SK-N-SH (cell line): ENCODE measurements at regions not wholly inside any gene's neighbourhood (a gene's known extent, or its start where the extent isn't known, plus 50 kb on each side); places are given as distances from the start of the nearest gene placed in this dataset.

Source experiments
- CTCF ChIA-PET: fragments of 300-600, 350-600 bp; formaldehyde crosslinking; extraction: SDS; loops from one replicate; lab custom pipeline; 2021; lab: Yijun Ruan, JAX
- POLR2A ChIA-PET: fragments of 350-600 bp; sonication (Branson Sonifier 250); formaldehyde crosslinking; extraction: SDS; loops from one replicate; lab custom pipeline; 2020; ENCODE audit warnings: antibody characterized with exemption, inconsistent platforms; lab: Yijun Ruan, JAX
- DNase-seq: peaks from one replicate; pipeline ENCODE4 v3.0.0; 2012
- H2AFZ ChIP-seq: fragments of 200-600 bp; sonication (generic); 2 replicates; pipeline ENCODE4 v1.8.1; 2016; ENCODE audit warnings: antibody characterized with exemption, mild to moderate bottlenecking, low read depth
- H3F3A ChIP-seq: fragments of 200-600 bp; sonication (generic); replicated peaks from 2 replicates; pipeline ENCODE3; 2016; ENCODE audit warnings: antibody characterized with exemption, mild to moderate bottlenecking; ENCODE audit not compliant: insufficient read depth
- H3K27ac ChIP-seq, 2 experiments: fragments of 200-500 bp in 1 of 2; fragments of 200-600 bp in 1 of 2; sonication (Bioruptor generic) in 1 of 2; sonication (generic), shearing (Covaris generic) in 1 of 2; 2 replicates each; pipeline versions ENCODE4 v1.5.1 to v1.6.1; 2014 to 2016; ENCODE audit warnings: low read depth in 2 of 2, inconsistent platforms in 1 of 2, low read length in 1 of 2, mild to moderate bottlenecking in 1 of 2, mixed read lengths in 1 of 2
- H3K27me3 ChIP-seq: fragments of 200-600 bp; sonication (generic), shearing (Covaris generic); 2 replicates; pipeline ENCODE4 v1.6.1; 2016; ENCODE audit warnings: mixed run types; ENCODE audit not compliant: insufficient read depth
- H3K36me3 ChIP-seq, 2 experiments: fragments of 200-500 bp in 1 of 2; fragments of 200-600 bp in 1 of 2; sonication (Bioruptor generic) in 1 of 2; sonication (generic) in 1 of 2; replicated peaks in 1 of 2; 2 replicates each; pipeline versions ENCODE3 to v1.5.1; 2014 to 2016; ENCODE audit warnings: low read length in 1 of 2, mild to moderate bottlenecking in 1 of 2; ENCODE audit not compliant: insufficient read depth in 2 of 2, control insufficient read depth in 1 of 2
- H3K4me1 ChIP-seq, 2 experiments: fragments of 200-500 bp in 1 of 2; fragments of 200-600 bp in 1 of 2; sonication (Bioruptor generic) in 1 of 2; sonication (generic), shearing (Covaris generic) in 1 of 2; 2 replicates each; pipeline versions ENCODE4 v1.5.1 to v1.6.1; 2014 to 2016; ENCODE audit warnings: low read depth in 1 of 2, low read length in 1 of 2, mixed run types in 1 of 2; ENCODE audit not compliant: insufficient read depth in 2 of 2, control insufficient read depth in 1 of 2
- H3K4me2 ChIP-seq: fragments of 200-600 bp; sonication (generic), shearing (Covaris generic); 2 replicates; pipeline ENCODE4 v1.6.1; 2017; ENCODE audit warnings: mixed run types
- H3K4me3 ChIP-seq, 2 experiments: fragments of 200-500 bp in 1 of 2; fragments of 200-600 bp in 1 of 2; sonication (Bioruptor generic) in 1 of 2; sonication (generic), shearing (Covaris generic) in 1 of 2; 2 replicates each; pipeline versions ENCODE4 v1.5.1 to v1.8.1; 2014 to 2016; ENCODE audit warnings: low read depth in 2 of 2, inconsistent platforms in 1 of 2, low read length in 1 of 2, mild to moderate bottlenecking in 1 of 2, mixed read lengths in 1 of 2, moderate library complexity in 1 of 2
- H3K79me2 ChIP-seq: fragments of 200-600 bp; sonication (generic); 2 replicates; pipeline ENCODE4 v1.8.1; 2017; ENCODE audit warnings: mild to moderate bottlenecking; ENCODE audit not compliant: insufficient read depth
- H3K9ac ChIP-seq: fragments of 200-600 bp; sonication (generic); 2 replicates; pipeline ENCODE4 v1.6.1; 2017; ENCODE audit warnings: mixed run types
- H3K9me2 ChIP-seq: fragments of 200-600 bp; sonication (generic); 2 replicates; pipeline ENCODE4 v1.6.1; 2017; ENCODE audit warnings: mixed run types
- H3K9me3 ChIP-seq: fragments of 200-600 bp; sonication (generic); 2 replicates; pipeline ENCODE4 v1.6.1; 2017; ENCODE audit warnings: mixed run types, mild to moderate bottlenecking, moderate library complexity
- H4K20me1 ChIP-seq: fragments of 200-600 bp; sonication (generic); 2 replicates; pipeline ENCODE4 v1.6.1; 2017; ENCODE audit warnings: mild to moderate bottlenecking, mixed run types; ENCODE audit not compliant: insufficient read depth
- FOSL2 ChIP-seq: IDR thresholded peaks from 2 replicates; pipeline ENCODE4 v1.4.0; 2012; ENCODE audit warnings: low read depth, mild to moderate bottlenecking, moderate library complexity, borderline replicate concordance
- FOXJ3 ChIP-seq: sonication (generic); formaldehyde crosslinking; IDR thresholded peaks from 2 replicates; pipeline ENCODE4 v1.5.1; 2020; ENCODE audit warnings: mild to moderate bottlenecking, missing genetic modification reagents
- FOXM1 ChIP-seq: IDR thresholded peaks from 2 replicates; pipeline ENCODE4 v1.4.0; 2012; ENCODE audit warnings: low read depth, mild to moderate bottlenecking
- GABPA ChIP-seq: IDR thresholded peaks from 2 replicates; pipeline ENCODE4 v1.4.0; 2012; ENCODE audit warnings: low read depth, mild to moderate bottlenecking
- JUND ChIP-seq: IDR thresholded peaks from 2 replicates; pipeline ENCODE4 v1.4.0; 2012
- NFIC ChIP-seq: IDR thresholded peaks from 2 replicates; pipeline ENCODE4 v1.4.0; 2012; ENCODE audit warnings: borderline replicate concordance
- RAD21 ChIP-seq: IDR thresholded peaks from 2 replicates; pipeline ENCODE4 v1.6.1; 2012; ENCODE audit warnings: mild to moderate bottlenecking, low read length
- RCOR1 ChIP-seq: fragments of 150-350 bp; IDR thresholded peaks from 2 replicates; pipeline ENCODE4 v1.6.1; 2017; ENCODE audit warnings: antibody characterized with exemption, low read length
- RXRA ChIP-seq: IDR thresholded peaks from 2 replicates; pipeline ENCODE4 v1.4.0; 2012; ENCODE audit warnings: low read depth, mild to moderate bottlenecking, borderline replicate concordance
- WGBS: methylation state at CpG from one replicate; pipeline ENCODE4 v1.1.6; 2017; ENCODE audit warnings: low lambda C conversion rate; 5-methylcytosine and 5-hydroxymethylcytosine counted together
- TF ChIP-seq, protein P1 (sequence below): fragments of 150-350 bp; IDR thresholded peaks from 2 replicates; pipeline ENCODE4 v1.6.1; 2016; ENCODE audit warnings: mild to moderate bottlenecking, low read depth, low read length
- TF ChIP-seq, protein P2 (sequence below): fragments of 200-600 bp; sonication (generic); IDR thresholded peaks from 2 replicates; pipeline ENCODE4 v1.6.1; 2017; ENCODE audit warnings: antibody characterized with exemption, mild to moderate bottlenecking, moderate library complexity

DNA sequence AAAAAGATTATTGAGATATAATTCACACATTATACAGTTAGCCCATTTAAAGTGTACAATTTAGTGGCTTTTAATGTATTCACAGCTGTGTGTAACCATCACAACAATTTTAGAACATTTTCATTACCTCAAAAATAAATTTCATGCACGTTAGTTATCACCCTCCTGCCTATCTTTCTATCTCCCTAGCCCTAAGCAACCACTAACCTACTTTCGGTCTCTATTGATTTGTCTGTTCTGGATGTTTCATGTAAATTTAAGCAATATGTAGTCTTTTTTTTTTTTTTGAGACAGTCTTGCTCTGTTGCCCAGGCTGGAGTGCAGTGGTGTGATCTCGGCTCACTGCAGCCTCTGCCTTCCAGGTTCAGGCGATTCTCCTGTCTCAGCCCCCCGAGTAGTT, 439.4 kb downstream of the PCNX1 start:
- CTCF ChIA-PET, result no interaction called here
- peaks cover 100% of the 10 kb centered on the region for H3K79me2 ChIP-seq

DNA sequence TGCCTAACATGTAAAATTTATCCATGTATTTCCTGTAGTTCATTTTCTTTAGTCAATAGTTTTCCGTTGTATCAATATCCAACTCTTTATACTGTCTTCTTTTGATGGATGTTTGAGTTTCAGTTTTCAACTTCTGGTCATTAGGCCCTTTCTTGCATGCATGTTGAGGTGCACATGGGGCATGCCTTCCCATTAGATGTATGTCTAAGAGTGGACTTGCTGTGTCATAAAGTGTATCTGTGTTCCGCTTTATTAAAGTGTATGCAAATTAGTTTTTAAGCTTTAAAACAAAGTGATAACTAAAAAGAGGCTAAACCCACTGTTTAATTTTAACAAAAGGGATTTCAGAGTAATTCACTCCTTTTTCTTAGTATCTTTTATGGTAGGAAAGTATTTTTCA, 441.1 kb downstream of the PCNX1 start:
- WGBS, result 93% methylated on average over 2 of the region's 2 CpGs
- Histone ChIP-seq H3K9me2 (no peaks in the 10 kb centered on the region), H3K9ac (no peak overlapping the region), H3K9me3 (no peaks in the 10 kb centered on the region), H3K27ac (no peak overlapping the region), H3K4me1 (peaks cover 8 to 25% of the 10 kb centered on the region in 2 experiments; a peak in 3 of 4 replicates), H4K20me1 (peaks cover 5% of the 10 kb centered on the region), H3K4me3 (no peak overlapping the region), H3K79me2 (peaks cover 100% of the 10 kb centered on the region), H3K36me3 (peaks cover 0 to 3% of the 10 kb centered on the region in 2 experiments), H3F3A (no peaks in the 10 kb centered on the region), H2AFZ (no peak overlapping the region), H3K27me3 (no peaks in the 10 kb centered on the region), H3K4me2 (no peak overlapping the region)
- ChIA-PET CTCF (interaction anchor here (1.4 kb wide), 1 partner anchor 9 kb away, joined by 6 read pairs; no protein-coding TSS in a partner anchor), POLR2A (no interaction called here)
- DNase-seq, result no peak
- TF ChIP-seq GABPA (no peak), RAD21 (no peak), FOXM1 (no peak), NFIC (no peak), FOSL2 (no peak)

More for the DNA sequence above, 439.4 kb downstream of the PCNX1 start:
- H3K4me2 ChIP-seq, result no peak overlapping the region
- H3K9ac ChIP-seq, result no peak overlapping the region
- POLR2A ChIA-PET, result interaction anchor here (0.6 kb wide), 1 partner anchor 13 kb away, joined by 3 read pairs; no protein-coding TSS in a partner anchor
- H3K27ac ChIP-seq, result no peak overlapping the region
- no peaks in the 10 kb centered on the region for H3F3A ChIP-seq
- no peaks in the 10 kb centered on the region for H3K27me3 ChIP-seq
- no peak for DNase-seq
- peaks cover 0 to 6% of the 10 kb centered on the region in 2 experiments for H3K36me3 ChIP-seq
- no peaks in the 10 kb centered on the region for H3K9me3 ChIP-seq
- H2AFZ ChIP-seq, result no peak overlapping the region
- H3K9me2 ChIP-seq, result no peaks in the 10 kb centered on the region
- no peak for TF ChIP-seq JUND
- TF ChIP-seq, all 33 proteins: peak for 0
- H4K20me1 ChIP-seq, result peaks cover 5% of the 10 kb centered on the region
- WGBS, result 93% methylated on average over 5 of the region's 5 CpGs
- H3K4me1 ChIP-seq, result peaks cover 8 to 20% of the 10 kb centered on the region in 2 experiments; a peak in 3 of 4 replicates
- H3K4me3 ChIP-seq, result no peak overlapping the region

DNA sequence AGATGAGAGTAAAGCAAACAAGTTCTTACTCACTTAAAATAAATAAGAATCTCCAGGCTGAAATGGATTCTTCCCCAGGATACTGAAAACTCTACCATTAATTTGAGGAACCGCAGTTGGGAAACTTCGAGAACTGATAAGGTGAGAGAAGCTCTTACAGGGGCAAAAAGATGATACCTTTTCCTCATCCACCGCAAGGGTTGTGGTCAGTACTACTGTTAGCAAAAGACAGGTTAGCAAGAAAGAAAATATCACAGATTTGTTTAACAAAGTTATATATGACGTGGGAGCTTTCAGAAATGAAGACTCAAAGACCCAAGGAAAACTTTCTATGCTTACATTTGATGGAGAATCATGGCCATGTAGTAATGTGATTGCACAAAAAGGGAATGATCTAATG, 441.6 kb downstream of the PCNX1 start:
- Histone ChIP-seq H3F3A (no peaks in the 10 kb centered on the region), H3K9ac (no peak overlapping the region), H3K27ac (no peak overlapping the region), H2AFZ (no peak overlapping the region), H4K20me1 (peaks cover 5% of the 10 kb centered on the region; the same call in 1 of the 2 replicates), H3K4me1 (peaks cover 8 to 24% of the 10 kb centered on the region in 2 experiments; a peak in 3 of 4 replicates), H3K27me3 (no peaks in the 10 kb centered on the region), H3K79me2 (peaks cover 100% of the 10 kb centered on the region), H3K4me2 (no peak overlapping the region), H3K4me3 (no peak overlapping the region), H3K36me3 (peaks cover 0 to 3% of the 10 kb centered on the region in 2 experiments), H3K9me2 (no peaks in the 10 kb centered on the region), H3K9me3 (no peaks in the 10 kb centered on the region)
- CTCF ChIA-PET, result interaction anchor here (1.4 kb wide), 1 partner anchor 9 kb away, joined by 6 read pairs; no protein-coding TSS in a partner anchor
- DNase-seq, result no peak
- no peak for TF ChIP-seq RXRA
- TF ChIP-seq, protein P1, sequence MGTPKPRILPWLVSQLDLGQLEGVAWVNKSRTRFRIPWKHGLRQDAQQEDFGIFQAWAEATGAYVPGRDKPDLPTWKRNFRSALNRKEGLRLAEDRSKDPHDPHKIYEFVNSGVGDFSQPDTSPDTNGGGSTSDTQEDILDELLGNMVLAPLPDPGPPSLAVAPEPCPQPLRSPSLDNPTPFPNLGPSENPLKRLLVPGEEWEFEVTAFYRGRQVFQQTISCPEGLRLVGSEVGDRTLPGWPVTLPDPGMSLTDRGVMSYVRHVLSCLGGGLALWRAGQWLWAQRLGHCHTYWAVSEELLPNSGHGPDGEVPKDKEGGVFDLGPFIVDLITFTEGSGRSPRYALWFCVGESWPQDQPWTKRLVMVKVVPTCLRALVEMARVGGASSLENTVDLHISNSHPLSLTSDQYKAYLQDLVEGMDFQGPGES, result no peak
- TF ChIP-seq, protein P2, sequence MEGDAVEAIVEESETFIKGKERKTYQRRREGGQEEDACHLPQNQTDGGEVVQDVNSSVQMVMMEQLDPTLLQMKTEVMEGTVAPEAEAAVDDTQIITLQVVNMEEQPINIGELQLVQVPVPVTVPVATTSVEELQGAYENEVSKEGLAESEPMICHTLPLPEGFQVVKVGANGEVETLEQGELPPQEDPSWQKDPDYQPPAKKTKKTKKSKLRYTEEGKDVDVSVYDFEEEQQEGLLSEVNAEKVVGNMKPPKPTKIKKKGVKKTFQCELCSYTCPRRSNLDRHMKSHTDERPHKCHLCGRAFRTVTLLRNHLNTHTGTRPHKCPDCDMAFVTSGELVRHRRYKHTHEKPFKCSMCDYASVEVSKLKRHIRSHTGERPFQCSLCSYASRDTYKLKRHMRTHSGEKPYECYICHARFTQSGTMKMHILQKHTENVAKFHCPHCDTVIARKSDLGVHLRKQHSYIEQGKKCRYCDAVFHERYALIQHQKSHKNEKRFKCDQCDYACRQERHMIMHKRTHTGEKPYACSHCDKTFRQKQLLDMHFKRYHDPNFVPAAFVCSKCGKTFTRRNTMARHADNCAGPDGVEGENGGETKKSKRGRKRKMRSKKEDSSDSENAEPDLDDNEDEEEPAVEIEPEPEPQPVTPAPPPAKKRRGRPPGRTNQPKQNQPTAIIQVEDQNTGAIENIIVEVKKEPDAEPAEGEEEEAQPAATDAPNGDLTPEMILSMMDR, result no peak
- no peak for TF ChIP-seq FOXJ3 (CRISPR knock-in tag)
- no peak for TF ChIP-seq RCOR1
- 98% methylated on average over 4 of the region's 4 CpGs for WGBS
- POLR2A ChIA-PET, result no interaction called here
